ENCODE measurements at regions not wholly inside any gene's neighbourhood (a gene's known extent, or its start where the extent isn't known, plus 50 kb on each side); places are given as distances from the start of the nearest gene placed in this dataset.

DNA sequence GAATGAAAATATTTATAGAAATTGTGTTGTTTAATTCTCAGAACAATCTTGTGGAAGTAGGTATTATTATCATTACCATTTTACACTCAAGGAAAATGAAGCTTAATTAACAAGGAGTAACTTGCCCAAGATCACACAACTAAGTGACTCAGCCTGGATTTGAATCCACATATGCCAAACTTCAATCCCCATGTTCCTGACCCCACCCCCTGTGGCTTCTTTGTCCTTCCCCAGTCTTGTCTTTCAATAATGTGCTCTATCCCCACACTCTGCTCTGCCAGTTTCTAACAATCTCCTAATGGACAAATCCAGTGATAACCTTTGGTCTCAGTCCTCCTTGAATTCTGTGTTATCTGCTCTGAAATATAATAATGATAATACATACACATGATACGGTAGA lies 355.2 kb downstream of the BMP4 start:
- Mint-ChIP-seq H3K27ac (ENCODE audit: unreplicated experiment) (no peak overlapping the region), H3K36me3 (ENCODE audit: low read depth, unreplicated experiment) (no peaks in the 10 kb centered on the region), H3K4me3 (ENCODE audit: unreplicated experiment) (no peak overlapping the region), H3K4me1 (ENCODE audit: unreplicated experiment) (no peaks in the 10 kb centered on the region), H3K9me3 (ENCODE audit: unreplicated experiment) (no peaks in the 10 kb centered on the region), H3K27me3 (ENCODE audit: unreplicated experiment) (no peaks in the 10 kb centered on the region)
- TF ChIP-seq, protein P1, sequence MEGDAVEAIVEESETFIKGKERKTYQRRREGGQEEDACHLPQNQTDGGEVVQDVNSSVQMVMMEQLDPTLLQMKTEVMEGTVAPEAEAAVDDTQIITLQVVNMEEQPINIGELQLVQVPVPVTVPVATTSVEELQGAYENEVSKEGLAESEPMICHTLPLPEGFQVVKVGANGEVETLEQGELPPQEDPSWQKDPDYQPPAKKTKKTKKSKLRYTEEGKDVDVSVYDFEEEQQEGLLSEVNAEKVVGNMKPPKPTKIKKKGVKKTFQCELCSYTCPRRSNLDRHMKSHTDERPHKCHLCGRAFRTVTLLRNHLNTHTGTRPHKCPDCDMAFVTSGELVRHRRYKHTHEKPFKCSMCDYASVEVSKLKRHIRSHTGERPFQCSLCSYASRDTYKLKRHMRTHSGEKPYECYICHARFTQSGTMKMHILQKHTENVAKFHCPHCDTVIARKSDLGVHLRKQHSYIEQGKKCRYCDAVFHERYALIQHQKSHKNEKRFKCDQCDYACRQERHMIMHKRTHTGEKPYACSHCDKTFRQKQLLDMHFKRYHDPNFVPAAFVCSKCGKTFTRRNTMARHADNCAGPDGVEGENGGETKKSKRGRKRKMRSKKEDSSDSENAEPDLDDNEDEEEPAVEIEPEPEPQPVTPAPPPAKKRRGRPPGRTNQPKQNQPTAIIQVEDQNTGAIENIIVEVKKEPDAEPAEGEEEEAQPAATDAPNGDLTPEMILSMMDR (IDR thresholded peaks at IDR 0.05; ENCODE audit: unreplicated experiment): no peak
- no peak for DNase-seq (ENCODE audit: low spot score)

DNA sequence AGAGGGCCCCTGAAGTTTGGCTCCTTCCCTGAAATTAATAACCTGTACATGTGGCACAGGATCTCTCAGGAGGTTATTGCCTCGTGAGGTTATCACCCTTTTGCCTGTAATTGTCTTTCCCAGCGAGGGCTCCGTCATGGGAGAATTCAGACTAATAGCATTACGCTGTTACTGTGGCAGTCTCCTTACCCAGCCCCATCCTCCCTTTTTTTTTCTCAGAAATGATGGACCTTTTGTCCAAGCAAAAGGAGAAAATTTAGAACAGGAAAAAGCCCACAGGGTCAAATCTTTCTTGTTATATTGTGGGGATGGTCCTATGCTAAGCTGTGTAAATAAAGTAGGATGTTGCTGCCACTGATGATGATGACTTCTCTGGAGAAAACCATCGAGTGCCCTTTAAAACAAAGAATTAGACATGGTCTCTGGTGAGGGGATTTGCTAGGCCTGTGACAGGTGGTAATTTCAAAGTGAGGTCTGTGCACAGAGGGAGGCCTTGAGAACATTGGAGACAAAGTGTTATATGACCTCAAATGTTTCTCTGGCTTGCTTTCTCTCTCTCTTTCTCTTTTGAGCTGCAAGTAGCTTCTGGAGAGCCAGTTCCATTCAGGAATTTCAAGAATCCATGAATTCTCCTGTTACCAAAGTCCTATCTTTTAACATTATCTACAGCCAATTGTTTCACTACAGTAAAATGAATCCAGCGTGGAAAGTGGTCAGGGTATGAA lies 357.2 kb downstream of the BMP4 start:
- TF ChIP-seq, protein P1 (IDR thresholded peaks at IDR 0.05; ENCODE audit: unreplicated experiment): no peak
- H3K4me1 Mint-ChIP-seq (ENCODE audit: unreplicated experiment): no peaks in the 10 kb centered on the region
- H3K9me3 Mint-ChIP-seq (ENCODE audit: unreplicated experiment): no peaks in the 10 kb centered on the region
- H3K27me3 Mint-ChIP-seq (ENCODE audit: unreplicated experiment): no peaks in the 10 kb centered on the region
- H3K36me3 Mint-ChIP-seq (ENCODE audit: low read depth, unreplicated experiment): no peaks in the 10 kb centered on the region
- H3K4me3 Mint-ChIP-seq (ENCODE audit: unreplicated experiment): no peak overlapping the region
- DNase-seq (ENCODE audit: low spot score): no peak
- no peak overlapping the region for H3K27ac Mint-ChIP-seq (ENCODE audit: unreplicated experiment)

DNA sequence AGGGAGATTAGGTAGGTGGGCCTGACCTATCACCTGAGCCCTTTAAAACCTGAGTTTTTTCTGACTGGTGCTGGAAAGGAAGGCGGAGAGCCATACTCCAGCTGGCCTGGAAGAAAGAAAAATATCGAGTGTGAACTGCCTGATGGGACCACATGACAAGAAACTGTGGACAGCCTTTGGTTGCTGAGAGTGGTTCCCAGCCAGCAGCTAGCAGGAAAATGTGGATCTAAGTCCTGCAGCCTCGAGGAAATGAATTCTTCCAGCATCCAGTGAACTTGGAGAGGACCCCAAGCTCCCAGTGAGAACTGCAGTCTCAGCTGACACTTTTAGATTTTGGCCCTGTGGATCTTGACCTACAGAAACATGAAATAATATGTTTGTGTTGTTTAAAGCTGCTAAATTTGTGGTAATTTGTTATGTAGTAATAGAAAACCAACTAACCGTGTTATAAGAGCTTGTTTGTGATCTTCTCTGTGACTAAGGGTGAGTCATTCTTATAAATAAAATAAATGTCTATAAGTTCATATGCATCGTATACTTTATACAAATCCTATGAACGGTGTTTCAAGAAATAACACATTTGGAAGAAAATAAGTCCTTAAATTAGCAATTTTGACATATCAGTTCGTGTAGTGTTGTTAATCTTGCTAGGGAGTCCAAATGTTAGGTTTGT lies 359.6 kb downstream of the BMP4 start:
- Mint-ChIP-seq H3K36me3 (ENCODE audit: low read depth, unreplicated experiment) (no peaks in the 10 kb centered on the region), H3K4me1 (ENCODE audit: unreplicated experiment) (no peaks in the 10 kb centered on the region)
- TF ChIP-seq, protein P1 (IDR thresholded peaks at IDR 0.05; ENCODE audit: unreplicated experiment): no peak

DNA sequence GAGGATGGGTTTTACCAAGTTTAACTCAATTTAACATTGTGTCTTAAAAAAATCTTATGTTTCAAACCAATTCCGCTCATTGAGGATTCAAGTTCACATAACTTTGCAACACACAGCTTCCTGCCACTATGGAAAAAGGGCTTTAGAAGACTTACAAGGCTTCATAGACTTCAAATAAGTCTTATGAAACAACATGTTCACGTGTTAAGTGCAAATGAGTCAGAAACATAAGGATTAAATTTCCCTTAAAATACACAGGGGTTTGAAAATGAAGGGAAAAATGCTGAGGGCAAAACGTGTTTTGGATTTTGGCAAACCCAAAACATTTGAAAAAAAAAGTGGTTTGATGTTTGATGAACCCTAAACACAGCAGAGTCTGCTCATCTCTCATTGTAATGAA lies 364.8 kb downstream of the BMP4 start:
- H3K27me3 Mint-ChIP-seq (ENCODE audit: unreplicated experiment): no peaks in the 10 kb centered on the region
- no peak overlapping the region for H3K27ac Mint-ChIP-seq (ENCODE audit: unreplicated experiment)
- no peaks in the 10 kb centered on the region for H3K36me3 Mint-ChIP-seq (ENCODE audit: low read depth, unreplicated experiment)
- H3K9me3 Mint-ChIP-seq (ENCODE audit: unreplicated experiment): no peaks in the 10 kb centered on the region
- DNase-seq (ENCODE audit: low spot score): no peak
- no peaks in the 10 kb centered on the region for H3K4me1 Mint-ChIP-seq (ENCODE audit: unreplicated experiment)
- TF ChIP-seq, protein P1 (IDR thresholded peaks at IDR 0.05; ENCODE audit: unreplicated experiment): no peak
- no peak overlapping the region for H3K4me3 Mint-ChIP-seq (ENCODE audit: unreplicated experiment)

More for the DNA sequence above, 359.6 kb downstream of the BMP4 start:
- Mint-ChIP-seq H3K4me3 (ENCODE audit: unreplicated experiment) (no peak overlapping the region), H3K9me3 (ENCODE audit: unreplicated experiment) (no peaks in the 10 kb centered on the region), H3K27me3 (ENCODE audit: unreplicated experiment) (no peaks in the 10 kb centered on the region), H3K27ac (ENCODE audit: unreplicated experiment) (no peak overlapping the region)
- no peak for DNase-seq (ENCODE audit: low spot score)

DNA sequence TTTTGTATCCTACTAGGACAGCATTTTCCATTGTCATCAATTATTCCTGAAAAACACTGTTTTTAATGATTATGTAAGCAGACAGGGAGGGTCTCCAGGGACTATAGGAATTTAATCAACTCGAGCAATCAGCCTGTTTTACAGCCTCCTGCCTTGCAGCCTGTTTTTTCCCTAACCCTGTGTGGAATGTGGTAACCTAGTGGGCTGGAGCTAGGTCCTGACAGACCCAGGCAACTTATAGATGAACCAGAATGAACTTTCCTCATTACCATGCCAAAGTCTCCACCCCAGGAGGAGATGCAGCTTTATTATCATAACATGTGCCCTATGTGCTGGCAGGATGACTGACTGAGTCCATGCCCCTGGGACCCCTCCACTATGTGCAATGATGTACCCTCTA lies 375.1 kb downstream of the BMP4 start:
- Mint-ChIP-seq H3K9me3 (ENCODE audit: unreplicated experiment) (no peaks in the 10 kb centered on the region), H3K27ac (ENCODE audit: unreplicated experiment) (no peak overlapping the region)

More for the DNA sequence above, 375.1 kb downstream of the BMP4 start:
- Mint-ChIP-seq H3K4me1 (ENCODE audit: unreplicated experiment) (no peaks in the 10 kb centered on the region), H3K36me3 (ENCODE audit: low read depth, unreplicated experiment) (peaks cover 4% of the 10 kb centered on the region), H3K27me3 (ENCODE audit: unreplicated experiment) (peaks cover 5% of the 10 kb centered on the region), H3K4me3 (ENCODE audit: unreplicated experiment) (no peak overlapping the region)
- no peak for DNase-seq (ENCODE audit: low spot score)
- TF ChIP-seq, protein P1 (IDR thresholded peaks at IDR 0.05; ENCODE audit: unreplicated experiment): no peak

Data from endothelial cell (in vitro differentiated cells).